ENCODE measurements at regions not wholly inside any gene's neighbourhood (a gene's known extent, or its start where the extent isn't known, plus 50 kb on each side); places are given as distances from the start of the nearest gene placed in this dataset.

- H4K20me1 ChIP-seq (ENCODE audit: low read depth), result no peaks in the 10 kb centered on the region
- Mint-ChIP-seq H3K4me3 (no peak overlapping the region), H3K27me3 (ENCODE audit: insufficient read depth, low read depth) (peaks cover 6% of the 10 kb centered on the region), H3K9me3 (no peaks in the 10 kb centered on the region), H3K27ac (no peak overlapping the region), H3K36me3 (no peaks in the 10 kb centered on the region), H3K4me1 (peaks cover 2% of the 10 kb centered on the region)
- no peak for DNase-seq (ENCODE audit: low spot score)
- H2AFZ ChIP-seq (replicated peaks), result no peak overlapping the region
- H3K9me3 ChIP-seq (ENCODE audit: low read depth), result no peaks in the 10 kb centered on the region
- no peak for TF ChIP-seq EZH2phosphoT487 (IDR thresholded peaks at IDR 0.05)
- no peak for TF ChIP-seq CTCF (IDR thresholded peaks at IDR 0.05)
- TF ChIP-seq EZH2 (IDR thresholded peaks at IDR 0.05), result no peak
- peaks cover 9% of the 10 kb centered on the region for H3K4me1 ChIP-seq
- no peak overlapping the region for H3K4me3 ChIP-seq
- no peak overlapping the region for H3K4me2 ChIP-seq
- H3F3A ChIP-seq (ENCODE audit: low read depth), result no peaks in the 10 kb centered on the region
- H3K36me3 ChIP-seq, result no peaks in the 10 kb centered on the region
- H3K79me2 ChIP-seq (ENCODE audit: low read depth), result no peaks in the 10 kb centered on the region
- H3K9ac ChIP-seq, result no peak overlapping the region
- H3K27me3 ChIP-seq, result no peaks in the 10 kb centered on the region
- H3K27ac ChIP-seq, result no peak overlapping the region
Measured at GRCh38 chr7:153043440-153043839, 283.9 kb downstream of the ACTR3B start.

- no peaks in the 10 kb centered on the region for H3K27me3 ChIP-seq
- no peaks in the 10 kb centered on the region for H3K79me2 ChIP-seq (ENCODE audit: low read depth)
- no peak for TF ChIP-seq EZH2 (IDR thresholded peaks at IDR 0.05)
- TF ChIP-seq CTCF (IDR thresholded peaks at IDR 0.05), result no peak
- no peak for TF ChIP-seq EZH2phosphoT487 (IDR thresholded peaks at IDR 0.05)
- H2AFZ ChIP-seq (replicated peaks), result no peak overlapping the region
- no peak for DNase-seq (ENCODE audit: low spot score)
- H3K36me3 ChIP-seq, result no peaks in the 10 kb centered on the region
- H4K20me1 ChIP-seq (ENCODE audit: low read depth), result no peaks in the 10 kb centered on the region
- no peaks in the 10 kb centered on the region for H3F3A ChIP-seq (ENCODE audit: low read depth)
- Mint-ChIP-seq H3K9me3 (no peaks in the 10 kb centered on the region), H3K27ac (no peak overlapping the region), H3K4me1 (no peaks in the 10 kb centered on the region), H3K27me3 (ENCODE audit: insufficient read depth, low read depth) (peaks cover 8% of the 10 kb centered on the region), H3K36me3 (no peaks in the 10 kb centered on the region), H3K4me3 (no peak overlapping the region)
- H3K4me1 ChIP-seq, result peaks cover 4% of the 10 kb centered on the region
- H3K4me2 ChIP-seq, result no peak overlapping the region
- no peaks in the 10 kb centered on the region for H3K9me3 ChIP-seq (ENCODE audit: low read depth)
- no peak overlapping the region for H3K9ac ChIP-seq
- H3K27ac ChIP-seq, result no peak overlapping the region
- H3K4me3 ChIP-seq, result no peak overlapping the region
Measured at GRCh38 chr7:153044981-153045380, 285.4 kb downstream of the ACTR3B start.

GRCh38 chr7:153047079-153047959 lies 287.8 kb downstream of the ACTR3B start:
- H3K27me3 ChIP-seq, result no peaks in the 10 kb centered on the region
- H3K4me3 ChIP-seq, result no peak overlapping the region
- no peak overlapping the region for H3K27ac Mint-ChIP-seq
- TF ChIP-seq CTCF (IDR thresholded peaks at IDR 0.05) (no peak), EZH2phosphoT487 (IDR thresholded peaks at IDR 0.05) (no peak), EZH2 (IDR thresholded peaks at IDR 0.05) (no peak)
- H3K4me2 ChIP-seq, result no peak overlapping the region
- H3K36me3 ChIP-seq, result no peaks in the 10 kb centered on the region
- H3K9ac ChIP-seq, result no peak overlapping the region
- H3K4me3 Mint-ChIP-seq, result no peak overlapping the region
- no peaks in the 10 kb centered on the region for H3K9me3 Mint-ChIP-seq
- no peaks in the 10 kb centered on the region for H3K36me3 Mint-ChIP-seq
- DNase-seq (ENCODE audit: low spot score), result no peak
- no peaks in the 10 kb centered on the region for H3K9me3 ChIP-seq (ENCODE audit: low read depth)
- H3K79me2 ChIP-seq (ENCODE audit: low read depth), result no peaks in the 10 kb centered on the region
- H3K4me1 ChIP-seq, result peaks cover 7% of the 10 kb centered on the region
- peaks cover 7% of the 10 kb centered on the region for H3K4me1 Mint-ChIP-seq
- peaks cover 7% of the 10 kb centered on the region for H3K27me3 Mint-ChIP-seq (ENCODE audit: insufficient read depth, low read depth)
- no peak overlapping the region for H2AFZ ChIP-seq (replicated peaks)
- no peak overlapping the region for H3K27ac ChIP-seq
- H4K20me1 ChIP-seq (ENCODE audit: low read depth), result no peaks in the 10 kb centered on the region
- H3F3A ChIP-seq (ENCODE audit: low read depth), result no peaks in the 10 kb centered on the region

Measured in neural progenitor cell (in vitro differentiated cells).